PC-3 (cell line): ENCODE measurements at regions not wholly inside any gene's neighbourhood (a gene's known extent, or its start where the extent isn't known, plus 50 kb on each side); places are given as distances from the start of the nearest gene placed in this dataset.

Experiments
- EZH2phosphoT487 ChIP-seq: fragments of 300-600 bp; sonication (generic); IDR thresholded peaks from 2 replicates; pipeline ENCODE4 v1.6.1; 2018; ENCODE audit warnings: mild to moderate bottlenecking, antibody characterized with exemption, low read length, borderline replicate concordance
- TF ChIP-seq, protein P1 (sequence below): fragments of 300-600 bp; sonication (generic); conservative IDR thresholded peaks from 2 replicates; pipeline ENCODE4 v1.5.1; 2017; ENCODE audit warnings: antibody characterized with exemption, low read depth, mild to moderate bottlenecking, low read length

- TF ChIP-seq EZH2phosphoT487, result no peak
- TF ChIP-seq, protein P1, sequence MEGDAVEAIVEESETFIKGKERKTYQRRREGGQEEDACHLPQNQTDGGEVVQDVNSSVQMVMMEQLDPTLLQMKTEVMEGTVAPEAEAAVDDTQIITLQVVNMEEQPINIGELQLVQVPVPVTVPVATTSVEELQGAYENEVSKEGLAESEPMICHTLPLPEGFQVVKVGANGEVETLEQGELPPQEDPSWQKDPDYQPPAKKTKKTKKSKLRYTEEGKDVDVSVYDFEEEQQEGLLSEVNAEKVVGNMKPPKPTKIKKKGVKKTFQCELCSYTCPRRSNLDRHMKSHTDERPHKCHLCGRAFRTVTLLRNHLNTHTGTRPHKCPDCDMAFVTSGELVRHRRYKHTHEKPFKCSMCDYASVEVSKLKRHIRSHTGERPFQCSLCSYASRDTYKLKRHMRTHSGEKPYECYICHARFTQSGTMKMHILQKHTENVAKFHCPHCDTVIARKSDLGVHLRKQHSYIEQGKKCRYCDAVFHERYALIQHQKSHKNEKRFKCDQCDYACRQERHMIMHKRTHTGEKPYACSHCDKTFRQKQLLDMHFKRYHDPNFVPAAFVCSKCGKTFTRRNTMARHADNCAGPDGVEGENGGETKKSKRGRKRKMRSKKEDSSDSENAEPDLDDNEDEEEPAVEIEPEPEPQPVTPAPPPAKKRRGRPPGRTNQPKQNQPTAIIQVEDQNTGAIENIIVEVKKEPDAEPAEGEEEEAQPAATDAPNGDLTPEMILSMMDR, result no peak
Measured at GRCh38 chr11:27786331-27786730, 86.1 kb upstream of the BDNF start.
